NCI-H526 (cell line): ENCODE measurements at regions not wholly inside any gene's neighbourhood (a gene's known extent, or its start where the extent isn't known, plus 50 kb on each side); places are given as distances from the start of the nearest gene placed in this dataset.
A peak's percentile ranks its signal among the peaks of the same experiment; 100 is the strongest.

Experiments
- DNase-seq, 2 experiments: peaks; one replicate each; lab custom pipeline; 2025; lab: John Stamatoyannopoulos, UW

DNA sequence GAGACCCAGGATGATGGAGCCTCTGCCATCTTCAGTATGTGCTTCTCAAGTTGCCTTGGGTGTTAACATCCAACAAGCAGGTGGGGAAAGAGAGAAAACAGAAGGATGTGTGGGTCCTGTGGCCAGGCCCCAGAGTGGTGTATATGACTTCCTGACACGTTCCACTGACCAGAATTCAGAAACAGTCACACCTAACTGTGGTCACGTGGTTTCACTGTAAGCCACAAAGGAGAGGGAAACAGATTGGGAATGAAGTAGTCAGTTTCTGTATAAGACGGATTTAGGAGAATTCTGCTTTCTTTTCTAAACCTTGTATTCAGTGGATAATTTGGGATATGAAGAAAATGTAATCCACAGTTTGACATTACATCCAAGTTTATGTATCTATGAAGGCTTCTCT lies 454.1 kb upstream of the IL12A start:
- DNase-seq, result no peak

DNA sequence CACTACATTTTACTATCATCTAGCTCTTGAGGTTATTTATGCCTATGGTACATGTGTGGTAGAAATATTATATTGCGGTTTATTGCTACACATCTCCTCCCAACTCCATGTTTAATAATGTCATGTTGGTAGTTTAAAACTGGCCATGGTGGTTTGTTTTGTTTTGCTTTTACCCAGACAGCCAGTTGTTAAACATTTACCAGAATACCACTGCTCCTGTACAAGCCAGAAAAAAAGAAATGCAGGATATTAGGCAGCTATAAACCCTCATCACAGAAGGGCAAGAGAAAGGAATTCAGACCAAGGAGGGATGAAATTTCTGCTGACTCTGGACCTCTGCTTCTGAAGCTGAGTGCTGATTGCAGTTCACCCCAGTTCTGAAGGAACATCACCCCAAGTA lies 451.8 kb upstream of the IL12A start:
- DNase-seq, result no peak

DNA sequence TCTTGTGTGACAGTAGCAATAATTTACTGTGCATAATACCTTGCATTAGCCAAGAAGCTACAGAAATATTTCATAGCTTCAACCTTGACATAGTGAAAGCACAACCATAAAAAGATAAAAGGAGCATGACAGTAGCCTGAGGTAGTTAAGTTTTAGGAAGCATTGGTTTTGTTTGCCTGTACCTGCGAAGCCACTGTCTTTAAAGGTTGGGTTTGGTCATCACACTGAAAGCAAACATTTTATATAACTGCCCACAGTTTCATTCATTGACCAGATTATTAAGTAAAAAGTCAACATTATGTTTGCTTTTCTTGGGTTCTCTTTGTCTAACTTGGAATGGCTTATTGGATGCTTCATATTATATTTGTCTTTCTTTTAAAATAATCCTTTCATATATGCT lies 450.1 kb upstream of the IL12A start:
- DNase-seq, result no peak

DNA sequence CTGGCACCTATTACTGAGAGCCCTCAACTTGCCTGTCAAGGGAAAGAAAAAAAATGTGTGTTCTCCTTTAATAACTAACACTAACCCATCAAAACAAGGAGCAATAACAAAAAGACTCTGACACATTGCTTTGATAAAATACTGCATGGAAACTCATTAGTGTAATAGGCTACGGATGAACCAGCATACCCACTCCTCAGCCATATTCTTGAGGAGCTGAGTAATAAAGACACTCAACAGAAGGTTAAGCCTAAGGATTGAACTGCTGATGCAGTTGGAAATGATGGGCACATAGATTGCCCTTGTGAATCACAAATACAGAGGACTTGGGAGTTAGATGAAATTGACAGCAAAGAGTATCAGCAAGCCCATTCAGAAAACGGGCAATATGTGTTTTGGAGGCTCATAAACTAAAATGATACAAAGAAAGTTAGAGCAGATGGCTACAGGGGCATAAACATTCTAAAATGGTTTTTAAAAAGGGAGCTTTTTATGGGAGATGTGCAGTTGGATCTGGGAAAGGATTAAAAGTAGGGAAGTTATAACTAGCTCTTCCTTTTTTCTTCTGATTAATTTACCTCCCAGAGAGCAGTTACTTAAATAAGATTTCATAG lies 447.6 kb upstream of the IL12A start:
- no peak for DNase-seq

DNA sequence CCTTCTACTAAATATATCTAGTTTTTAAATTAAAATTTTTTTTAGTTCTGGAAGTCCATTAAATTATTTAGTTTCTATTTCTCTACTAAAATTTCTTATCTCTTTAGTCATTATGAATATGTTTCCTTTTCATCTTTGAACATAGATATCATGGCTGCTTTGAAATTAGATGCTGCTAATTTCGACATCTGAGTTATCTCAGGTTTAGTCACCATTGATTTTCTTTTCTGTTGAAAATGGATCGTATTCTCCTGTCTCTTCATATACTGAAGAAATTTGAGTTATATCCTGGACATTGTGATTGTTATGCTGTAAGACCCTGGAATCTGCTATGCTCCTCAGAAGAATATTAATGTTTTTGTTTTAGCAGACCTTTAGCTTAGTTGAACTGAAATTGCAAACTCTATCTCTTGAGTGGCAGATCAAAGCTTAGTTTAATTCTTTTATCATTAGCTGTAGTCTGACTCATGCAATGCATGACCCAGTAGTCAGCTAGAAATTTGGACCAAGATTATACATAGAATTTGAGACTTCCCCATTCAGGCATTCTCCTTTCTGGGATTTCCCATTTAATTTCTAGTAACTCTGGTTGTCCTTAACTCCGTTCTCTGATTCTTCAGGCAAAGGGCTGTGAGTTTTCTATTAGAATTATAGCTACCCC lies 439.8 kb upstream of the IL12A start:
- DNase-seq, result no peak

DNA sequence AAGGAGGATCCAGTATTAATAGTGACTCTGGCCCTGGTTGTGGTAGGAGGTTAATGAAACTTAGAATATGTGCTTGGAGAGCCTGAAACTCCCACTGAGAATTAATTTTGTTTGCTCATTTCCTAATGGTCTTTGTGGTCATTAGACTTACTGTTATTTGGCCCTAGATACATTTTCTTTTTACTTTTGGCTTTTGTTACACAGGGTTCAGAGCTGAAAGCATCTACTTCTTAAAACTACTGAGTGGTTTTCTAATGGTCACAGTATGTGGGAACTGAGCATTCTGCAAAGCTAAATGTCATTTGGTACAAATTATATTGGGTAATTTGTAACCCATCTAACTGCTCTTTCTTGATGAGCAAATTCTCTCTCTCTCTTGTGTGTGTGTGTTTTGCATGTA lies 433.4 kb upstream of the IL12A start:
- no peak for DNase-seq

DNA sequence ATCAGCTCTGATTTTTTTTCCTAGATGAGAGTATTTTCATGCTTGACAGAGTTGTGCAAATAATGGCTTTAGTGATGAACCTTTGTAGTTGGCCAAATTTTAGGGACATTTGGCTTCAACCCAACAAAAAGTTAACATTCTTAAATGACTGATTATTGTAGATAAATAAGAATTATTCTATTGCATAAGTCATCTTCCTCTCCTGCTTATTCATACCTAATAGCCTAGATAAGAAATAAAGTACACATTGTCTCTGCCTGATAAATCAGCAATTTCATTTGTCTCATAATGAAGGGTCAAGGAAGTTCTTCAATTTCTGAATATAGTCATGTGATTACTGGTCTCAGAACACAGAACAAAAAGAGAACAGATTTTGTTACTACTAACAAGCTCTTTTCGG lies 428.9 kb upstream of the IL12A start:
- no peak for DNase-seq

DNA sequence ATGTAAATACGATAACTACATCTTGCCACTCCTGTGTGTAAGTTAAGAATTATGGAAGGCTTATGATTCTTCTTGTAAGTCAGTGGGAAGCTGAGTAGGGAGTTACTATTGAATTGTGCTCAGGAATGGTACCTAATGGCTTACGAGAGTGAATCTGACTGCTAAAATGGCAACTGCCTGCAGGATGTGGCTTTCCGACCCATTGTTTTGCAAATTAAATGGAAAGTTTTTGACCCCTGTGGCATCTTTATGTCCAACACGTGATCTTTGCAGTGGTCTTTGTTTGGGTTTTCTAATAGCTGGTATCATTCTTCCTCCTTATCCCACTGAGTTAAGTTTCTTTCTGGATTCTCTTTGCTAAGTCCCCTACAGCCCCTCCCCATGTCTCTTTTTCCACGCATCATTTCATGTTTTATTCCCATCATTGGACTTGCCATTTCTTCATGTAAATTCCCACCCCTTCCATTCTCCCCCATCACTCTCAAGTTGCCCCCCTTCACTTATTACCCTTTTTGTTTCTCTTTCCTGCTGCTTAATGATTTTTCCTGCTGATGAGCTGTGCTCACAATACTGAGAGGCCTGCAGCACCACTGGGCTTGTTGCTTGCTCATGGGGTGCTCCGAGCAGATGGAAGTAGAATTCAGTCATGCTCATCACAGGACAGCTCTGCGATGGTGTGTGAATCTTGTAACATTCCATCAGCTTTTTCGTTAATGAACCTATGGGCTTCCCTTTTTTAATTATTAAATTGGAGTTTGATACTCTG lies 428.2 kb upstream of the IL12A start:
- DNase-seq, result no peak

DNA sequence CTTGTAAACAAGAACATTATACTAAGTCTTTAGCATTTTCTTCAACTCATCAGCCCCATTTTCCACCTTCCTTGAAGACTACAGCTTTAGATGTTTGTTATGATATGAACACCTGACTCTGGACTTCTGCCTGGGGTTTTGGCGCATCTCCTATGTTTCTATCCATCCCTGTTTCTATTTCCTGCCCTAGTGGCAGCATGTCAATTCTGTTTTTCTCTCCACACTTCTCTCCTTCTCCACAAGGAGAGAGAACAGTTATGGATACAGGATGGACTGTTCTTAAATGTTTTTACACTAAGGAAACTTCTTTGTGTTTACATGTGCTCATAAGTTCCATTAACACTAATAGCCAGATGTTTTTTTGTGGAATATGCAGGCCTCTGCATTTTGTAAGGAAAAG lies 423.3 kb upstream of the IL12A start:
- no peak for DNase-seq

DNA sequence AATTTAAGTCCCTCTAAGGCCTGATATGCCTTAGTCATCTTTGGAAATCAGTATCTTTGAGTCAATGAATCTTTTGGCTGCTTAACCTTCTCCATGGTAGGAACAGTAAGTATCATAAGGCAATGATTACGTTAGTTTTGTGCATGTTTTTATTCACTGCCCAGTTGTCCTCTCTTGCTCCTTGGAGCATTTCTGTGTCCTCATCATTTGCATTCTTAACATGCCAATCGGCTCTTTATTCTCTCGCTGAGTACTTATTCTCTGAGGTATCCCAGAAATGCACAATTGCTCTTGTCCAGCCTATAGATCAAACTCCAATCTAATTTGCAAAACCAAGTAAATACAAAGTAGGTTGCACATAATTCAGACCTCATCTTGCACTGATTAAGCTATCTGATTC lies 405.0 kb upstream of the IL12A start:
- no peak for DNase-seq

DNA sequence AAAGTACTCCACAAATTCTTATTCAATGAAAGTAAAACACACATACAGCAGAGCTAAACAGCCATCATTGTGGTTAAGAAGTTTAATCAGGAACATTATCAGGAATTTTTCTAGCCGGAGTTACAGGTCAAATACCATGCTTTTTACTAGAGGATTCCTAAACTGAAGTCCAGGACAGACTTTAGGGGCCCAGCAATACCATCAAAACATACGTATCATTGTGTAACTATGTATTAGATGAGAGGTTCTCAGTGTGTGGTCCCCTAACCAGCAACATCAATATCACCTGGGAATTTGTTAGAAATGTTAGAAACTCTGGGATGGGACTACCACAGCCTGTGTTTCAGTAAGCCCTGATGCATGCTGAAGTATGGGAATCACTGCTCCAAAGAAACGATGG lies 404.2 kb upstream of the IL12A start:
- DNase-seq, result no peak

DNA sequence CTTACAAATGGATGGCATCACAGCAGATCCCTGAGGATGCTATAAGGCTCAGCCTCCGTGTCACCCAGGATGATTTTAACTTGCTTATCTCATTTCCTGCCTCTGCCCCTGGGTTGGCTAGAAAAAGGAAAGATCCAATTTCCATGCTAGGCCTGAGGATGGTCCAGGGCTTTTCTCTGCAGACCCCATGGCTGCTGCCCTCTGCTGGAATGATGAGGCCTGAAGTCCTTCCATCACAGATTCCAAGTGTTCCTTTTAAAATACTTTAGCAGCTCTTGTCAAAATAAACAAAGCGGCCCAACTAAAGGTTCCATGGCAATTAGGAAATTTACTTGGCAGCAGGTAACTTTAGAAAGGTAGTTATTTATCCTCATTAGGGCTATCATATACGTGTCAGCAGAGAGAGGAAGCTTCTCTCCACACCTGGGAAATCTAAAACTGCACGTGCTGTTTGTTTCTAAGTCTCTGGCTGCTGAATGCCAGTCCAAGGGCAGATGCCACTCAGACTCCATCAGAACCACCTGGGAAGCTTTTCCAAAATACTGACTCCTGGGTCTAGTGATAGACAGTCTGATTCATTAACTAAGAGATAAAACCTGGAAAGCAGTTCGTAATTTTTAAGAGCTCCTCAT lies 401.9 kb upstream of the IL12A start:
- peak; percentile 30 to 77 for DNase-seq

DNA sequence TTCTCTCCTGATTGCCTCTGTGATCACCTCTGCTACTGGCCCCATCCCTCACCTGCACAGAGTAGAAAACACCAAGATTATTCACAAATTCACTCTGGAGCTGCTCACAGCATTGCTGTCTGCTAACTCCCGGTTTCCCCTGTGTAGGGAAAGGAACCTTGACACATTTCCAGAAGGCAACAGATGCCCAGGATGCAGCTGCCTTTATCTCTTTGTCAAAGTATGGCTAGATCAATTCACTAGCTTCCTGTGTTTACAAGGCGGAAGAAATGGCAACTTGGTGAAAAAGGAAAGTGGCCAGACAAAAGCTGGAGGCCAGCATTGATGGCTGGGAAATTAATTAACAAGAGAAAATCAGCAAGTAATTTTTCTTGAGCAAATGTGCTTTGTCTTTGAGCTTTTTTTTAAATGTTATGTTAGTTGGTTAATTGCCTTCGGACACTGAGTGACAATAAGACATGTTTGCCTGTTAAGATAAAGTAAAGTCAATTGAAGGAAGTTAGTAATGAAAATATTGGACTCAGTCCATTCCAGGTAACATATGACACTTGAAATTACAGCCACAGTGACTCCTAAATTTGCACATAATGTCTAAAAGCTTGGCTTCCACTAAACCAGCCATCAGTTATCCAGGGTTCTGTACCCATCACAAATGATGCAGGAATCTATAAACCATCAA lies 394.6 kb upstream of the IL12A start:
- DNase-seq, result no peak

DNA sequence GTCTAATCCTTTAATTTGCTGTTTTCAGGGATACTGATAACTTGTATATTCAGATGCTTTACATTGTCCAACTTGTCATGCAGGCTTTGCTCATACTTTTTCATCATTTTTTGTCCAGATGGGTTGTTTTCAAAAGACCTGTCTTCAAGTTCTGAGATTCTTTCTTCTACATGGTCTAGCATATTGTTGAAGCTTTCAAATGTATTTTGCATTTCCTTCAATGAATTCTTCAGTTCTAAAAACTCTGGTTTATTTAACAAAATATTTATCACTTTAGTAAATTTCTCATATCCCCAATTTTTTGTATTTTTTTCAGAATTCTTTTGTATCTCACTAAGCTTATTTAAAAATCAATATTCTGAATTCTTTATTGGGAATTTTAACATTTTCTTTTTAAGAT lies 388.3 kb upstream of the IL12A start:
- no peak for DNase-seq

DNA sequence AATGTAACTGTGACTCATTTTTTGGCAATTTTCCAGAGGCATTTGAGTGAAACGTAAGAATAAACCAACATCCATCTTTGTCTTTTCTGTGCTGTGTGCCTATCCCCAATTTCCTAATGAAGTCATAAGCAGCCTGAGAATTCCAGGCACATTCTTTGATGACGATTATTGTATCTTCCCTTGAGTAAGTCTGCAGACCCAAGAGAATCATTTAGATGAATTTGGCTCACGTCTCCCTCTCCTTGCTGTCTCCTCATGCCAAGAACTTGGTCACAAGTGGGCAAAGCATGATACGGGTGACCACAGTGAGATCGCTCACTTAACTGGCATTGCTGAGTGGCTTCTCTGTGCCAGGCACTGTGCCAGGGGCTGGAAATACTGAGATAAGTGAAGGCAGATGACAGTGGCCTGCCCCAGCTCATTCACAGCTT lies 384.5 kb upstream of the IL12A start:
- no peak for DNase-seq

DNA sequence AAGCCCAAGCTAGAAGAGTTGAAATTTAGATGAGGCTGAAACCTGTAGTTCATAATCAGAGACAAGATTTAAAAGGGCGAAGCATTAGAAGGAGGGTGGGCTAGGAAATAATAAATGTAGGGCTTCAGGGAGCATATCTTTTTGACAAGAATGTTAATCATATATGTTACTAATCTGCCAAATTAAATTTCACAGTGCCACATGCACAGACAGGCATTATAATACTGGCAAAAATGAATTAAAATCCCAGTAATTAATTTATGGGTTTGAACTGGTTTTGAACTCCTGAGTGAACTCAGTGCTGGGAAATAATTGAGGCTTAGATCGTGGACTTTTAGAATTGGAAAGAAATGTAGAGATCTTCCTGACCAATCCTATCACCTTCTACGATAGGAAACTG lies 383.5 kb upstream of the IL12A start:
- no peak for DNase-seq

DNA sequence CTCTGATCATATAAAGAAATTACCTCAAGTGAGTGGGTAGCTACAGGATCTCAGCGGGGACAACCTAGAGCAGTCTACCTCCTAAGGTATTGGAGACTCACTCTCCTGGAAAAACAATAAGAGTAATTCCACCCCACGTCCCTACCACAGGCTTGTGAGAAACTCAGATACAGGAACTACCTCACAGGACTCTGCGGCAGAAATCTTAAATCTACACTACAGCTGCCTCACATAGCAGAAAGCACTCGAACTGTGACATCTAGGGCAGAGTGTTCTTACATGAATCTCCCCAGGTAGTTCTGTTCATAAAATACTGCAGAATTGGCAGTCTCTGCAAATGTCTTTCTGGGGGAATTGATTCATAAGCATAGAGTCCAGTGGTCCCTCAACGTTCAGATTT lies 382.9 kb upstream of the IL12A start:
- DNase-seq, result no peak

DNA sequence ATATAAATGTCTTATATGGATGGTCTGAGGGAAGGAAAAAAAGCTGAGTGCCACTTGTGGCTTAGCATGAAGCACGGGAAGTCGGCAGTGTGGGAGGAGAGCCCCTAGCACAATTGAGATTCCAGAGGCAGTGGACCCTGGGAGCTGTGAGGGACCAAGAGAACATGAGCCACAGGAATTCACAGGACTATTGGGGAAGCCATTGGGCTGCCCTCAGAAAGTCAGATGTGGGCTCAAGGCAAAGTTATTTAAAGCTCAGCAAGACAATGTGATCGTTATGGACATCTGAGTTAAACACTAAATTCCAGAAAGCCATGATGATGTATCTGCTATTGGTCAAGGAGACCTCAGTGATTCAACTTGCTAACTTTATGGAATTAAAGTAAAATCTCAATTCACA lies 380.8 kb upstream of the IL12A start:
- DNase-seq, result no peak

DNA sequence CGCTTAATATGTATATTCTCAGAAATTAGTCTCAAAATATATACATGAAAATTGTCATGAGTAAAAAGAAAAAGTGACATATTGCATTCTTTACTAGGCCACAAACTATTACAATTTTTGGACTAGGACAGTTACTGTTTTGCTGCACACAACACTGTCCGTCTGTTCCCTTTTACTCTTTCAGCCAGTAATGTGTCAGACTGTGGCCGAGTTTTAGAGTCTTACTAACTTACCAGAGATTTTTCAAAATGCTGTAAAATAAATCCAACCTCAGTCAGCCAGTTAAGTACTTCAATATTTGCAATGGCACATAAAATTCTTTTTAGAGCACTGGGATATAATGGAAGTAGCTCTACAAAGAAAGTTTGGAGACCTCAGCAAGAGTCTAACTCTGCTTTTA lies 380.3 kb upstream of the IL12A start:
- DNase-seq, result no peak

DNA sequence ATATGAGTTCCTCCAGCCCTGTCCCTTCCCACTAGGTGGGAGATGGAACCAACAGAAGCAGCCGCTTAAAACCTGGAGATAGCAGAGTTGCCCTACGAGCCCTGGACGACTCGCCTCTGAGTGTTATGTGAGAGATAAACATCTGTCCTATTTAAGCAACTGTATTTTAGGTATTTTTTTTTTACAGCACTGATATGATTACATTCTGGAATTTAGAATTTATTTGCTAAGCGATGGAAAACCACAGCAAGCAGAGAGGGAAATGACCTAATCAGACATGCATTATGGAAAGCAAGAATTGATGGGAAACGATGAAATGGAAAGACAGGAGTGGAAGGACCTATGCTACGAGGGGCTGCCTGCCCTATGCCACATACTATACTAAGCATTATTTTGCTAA lies 379.0 kb upstream of the IL12A start:
- DNase-seq, result no peak

DNA sequence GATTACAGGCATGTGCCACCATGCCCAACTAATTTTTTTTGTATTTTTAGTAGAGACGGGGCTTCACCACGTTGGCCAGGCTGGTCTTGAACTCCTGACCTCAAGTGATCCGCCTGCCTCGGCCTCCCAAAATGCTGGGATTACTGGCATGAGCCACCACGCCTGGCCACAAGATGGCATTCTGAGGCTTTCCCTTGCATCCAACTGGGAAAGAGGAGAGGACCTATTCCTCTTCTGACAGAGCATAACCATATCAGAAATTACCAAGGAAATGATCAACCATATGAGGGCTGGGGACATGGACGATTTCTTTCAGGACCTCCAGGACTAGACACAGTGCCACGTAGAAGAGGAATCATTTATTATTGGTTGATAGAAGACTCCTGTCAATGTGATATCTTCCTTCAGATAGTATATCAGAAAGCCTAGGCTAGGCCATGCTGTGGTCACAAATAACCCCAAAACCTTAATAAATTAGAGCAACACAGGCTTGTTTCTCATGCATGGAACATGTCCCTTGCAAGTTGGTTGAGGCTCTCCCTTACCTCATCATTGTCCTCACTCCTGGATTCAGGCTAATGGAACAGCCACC lies 372.3 kb upstream of the IL12A start:
- DNase-seq, result peak in 1 of 2 experiments; percentile 41

DNA sequence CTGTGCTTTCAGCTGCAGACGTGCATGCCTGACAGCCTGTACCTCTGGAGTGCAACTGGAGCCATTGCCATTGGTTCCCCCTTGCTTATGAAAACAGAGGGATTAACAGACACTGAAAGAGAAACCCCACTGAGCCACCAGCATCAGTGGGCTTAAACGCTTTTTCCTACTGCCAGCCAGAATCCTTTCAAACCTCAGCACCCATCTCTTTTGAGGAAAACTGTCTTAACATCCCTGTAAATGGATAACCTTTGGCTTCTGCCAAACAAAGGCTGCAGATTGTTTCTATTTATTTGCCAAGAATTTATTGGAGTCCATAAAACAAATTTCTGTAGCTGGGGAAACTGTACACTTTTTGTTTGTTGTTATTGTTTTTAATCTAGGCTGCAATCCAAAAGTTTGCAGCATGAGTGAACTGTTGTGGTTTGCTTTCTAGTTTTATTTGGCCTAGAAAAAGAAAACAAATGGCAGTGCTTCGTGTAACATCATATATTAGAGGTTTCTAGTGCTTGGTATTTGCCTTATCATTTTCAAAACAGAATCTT lies 369.2 kb upstream of the IL12A start:
- DNase-seq, result no peak
